Pancreas (tissue), 10 donors: ENCODE measurements at regions not wholly inside any gene's neighbourhood (a gene's known extent, or its start where the extent isn't known, plus 50 kb on each side); places are given as distances from the start of the nearest gene placed in this dataset.
A peak's percentile ranks its signal among the peaks of the same experiment; 100 is the strongest.

ENCODE experiments used
- ATAC-seq, 4 donors: fragments of 200-7000 bp; cut with Tn5 transposase; one replicate each; pipeline versions ENCODE4 v1.8.0 to v1.9.1; 2020; ENCODE audit warnings: mild to moderate bottlenecking in 4 of 4, moderate library complexity in 4 of 4
- DNase-seq, 6 donors: peaks; one replicate each; pipeline ENCODE4 v3.0.0-alpha.2; 2020
- FAIRE-seq: peaks from 2 replicates; lab custom pipeline; 2012; peaks lifted over from hg19 to GRCh38; lab: Jason Lieb, UNC
- H3K27ac ChIP-seq, 4 donors: fragments of 200-600 bp; sonication (generic); 1 replicate in 3 of 4; 2 replicates in 1 of 4; pipeline versions ENCODE4 v1.5.0 to v1.8.0; 2020
- H3K27me3 ChIP-seq, 4 donors: fragments of 200-600 bp; one replicate each; pipeline ENCODE4 v1.8.0; 2021
- H3K36me3 ChIP-seq, 3 donors: fragments of 200-600 bp; sonication (generic) in 1 of 3; one replicate each; pipeline versions ENCODE4 v1.5.0 to v1.8.0; 2020 to 2021
- H3K4me1 ChIP-seq, 3 donors: fragments of 200-600 bp; one replicate each; pipeline ENCODE4 v1.8.0; 2021
- H3K4me3 ChIP-seq, 4 donors: fragments of 200-600 bp; sonication (generic) in 2 of 4; one replicate each; pipeline versions ENCODE4 v1.5.0 to v1.8.0; 2020 to 2021
- H3K9me3 ChIP-seq, 4 donors: fragments of 200-600 bp; one replicate each; pipeline ENCODE4 v1.8.0; 2021
- CTCF ChIP-seq, 4 donors: fragments of 200-600 bp; sonication (generic) in 3 of 4; IDR thresholded peaks; one replicate each; pipeline versions ENCODE4 v1.5.0 to v1.8.0; 2021; ENCODE audit warnings: antibody characterized with exemption in 4 of 4
- WGBS, 2 donors: extraction: QIAGEN DNeasy Blood & Tissue Kit; methylation state at CpG; one replicate each; pipeline ENCODE4 v1.1.7; 2013; 5-methylcytosine and 5-hydroxymethylcytosine counted together
- intact Hi-C, 3 donors: fragments of 100-400 bp; cut with DNase I; formaldehyde crosslinking; loops; one replicate each; pipeline versions ENCODE4 v1.11.1 to v1.14.2; 2022
- donor health status: healthy with polysubstance abuse.
- donor health status: DM: no; HTN: no; CAD: no; lungs with moderate emphysema.
- donor health status: DM: no; HTN: no; CAD: no.
- donor health status: control.
- donor health status: control.
- donor health status: Bipolar disorder and iron deficiency.
- donor health status: DM: yes; HTN: yes; CAD: no.
- donor health status: DM: no; HTN: no; CAD: no.
- donor health status: DM: no; HTN: no; CAD: no.
- donor health status: DM: yes; HTN: yes; CAD: no.

GRCh38 chr9:30775236-30775635, 1609.2 kb upstream of the ACO1 start:
- Histone ChIP-seq H3K4me3 (no peak overlapping the region), H3K9me3 (no peaks in the 10 kb centered on the region), H3K4me1 (no peaks in the 10 kb centered on the region), H3K27ac (no peak overlapping the region), H3K27me3 (peaks cover 0 to 5% (median 0%) of the 10 kb centered on the region in 4 donors), H3K36me3 (no peaks in the 10 kb centered on the region)
- ATAC-seq (no peak), DNase-seq (no peak), FAIRE-seq (no peak)
- TF ChIP-seq CTCF (IDR thresholded peaks at IDR 0.05), result no peak
- intact Hi-C loops, result no loop called here
- WGBS, 2 donors, result 11 to 17% methylated on average over 1 of the region's 1 CpG

- intact Hi-C loops, result no loop called here
- 74 to 80% methylated on average over 1 of the region's 1 CpG for WGBS, 2 donors
- Histone ChIP-seq H3K4me1 (no peaks in the 10 kb centered on the region), H3K27ac (no peak overlapping the region), H3K27me3 (no peaks in the 10 kb centered on the region), H3K36me3 (no peaks in the 10 kb centered on the region), H3K9me3 (no peaks in the 10 kb centered on the region), H3K4me3 (no peak overlapping the region)
- ATAC-seq, result no peak
- no peak for TF ChIP-seq CTCF (IDR thresholded peaks at IDR 0.05)
- FAIRE-seq, result no peak
- peak in 1 of 6 donors; percentile 8 for DNase-seq
These were observed 1587.7 kb upstream of the ACO1 start for GRCh38 chr9:30796764-30797163.

GRCh38 chr9:30799527-30800101, 1584.8 kb upstream of the ACO1 start:
- no peaks in the 10 kb centered on the region for H3K9me3 ChIP-seq
- H3K27ac ChIP-seq, result no peak overlapping the region
- DNase-seq, result peak in 1 of 6 donors; percentile 25
- no peak overlapping the region for H3K4me3 ChIP-seq
- no peaks in the 10 kb centered on the region for H3K4me1 ChIP-seq
- 80 to 87% methylated on average over 21 of the region's 21 CpGs for WGBS, 2 donors
- H3K27me3 ChIP-seq, result no peaks in the 10 kb centered on the region
- FAIRE-seq, result no peak
- no peaks in the 10 kb centered on the region for H3K36me3 ChIP-seq
- intact Hi-C loops, result no loop called here
- no peak for TF ChIP-seq CTCF (IDR thresholded peaks at IDR 0.05)
- ATAC-seq, result no peak

- Histone ChIP-seq H3K4me1 (no peaks in the 10 kb centered on the region), H3K27ac (no peak overlapping the region), H3K27me3 (no peaks in the 10 kb centered on the region), H3K36me3 (no peaks in the 10 kb centered on the region), H3K4me3 (no peak overlapping the region), H3K9me3 (no peaks in the 10 kb centered on the region)
- WGBS, 2 donors, result 73 to 83% methylated on average over 14 of the region's 14 CpGs
- no peak for ATAC-seq
- no peak for FAIRE-seq
- TF ChIP-seq CTCF (IDR thresholded peaks at IDR 0.05), result no peak
- intact Hi-C loops, result no loop called here
- peak in 1 of 6 donors; percentile 48 for DNase-seq
These were observed 1584.0 kb upstream of the ACO1 start for GRCh38 chr9:30800421-30800820.

GRCh38 chr9:30812821-30813220, 1571.6 kb upstream of the ACO1 start:
- Histone ChIP-seq H3K4me1 (no peaks in the 10 kb centered on the region), H3K4me3 (no peak overlapping the region), H3K36me3 (no peaks in the 10 kb centered on the region), H3K27me3 (no peaks in the 10 kb centered on the region), H3K27ac (no peak overlapping the region), H3K9me3 (no peaks in the 10 kb centered on the region)
- TF ChIP-seq CTCF (IDR thresholded peaks at IDR 0.05), result no peak
- DNase-seq (no peak), FAIRE-seq (no peak), ATAC-seq (no peak)
- intact Hi-C loops, result no loop called here
- 38 to 44% methylated on average over 1 of the region's 1 CpG for WGBS, 2 donors
